ENCODE measurements at regions not wholly inside any gene's neighbourhood (a gene's known extent, or its start where the extent isn't known, plus 50 kb on each side); places are given as distances from the start of the nearest gene placed in this dataset.

- WGBS (ENCODE audit: extremely low coverage, insufficient read length, low lambda C conversion rate) = no CpG with 5 or more reads among the region's 1 CpG
- Histone ChIP-seq H3K56ac (ENCODE audit: insufficient read length, low read depth, low read length) (no peak overlapping the region), H4K20me1 (ENCODE audit: control insufficient read depth, insufficient read depth, insufficient read length) (no peaks in the 10 kb centered on the region), H3K27ac (ENCODE audit: insufficient read length, low read depth, low read length) (no peak overlapping the region), H3K9ac (ENCODE audit: extremely low read depth, insufficient read length, low read length) (no peak overlapping the region), H3K14ac (ENCODE audit: insufficient read depth, low read length) (no peak overlapping the region), H2BK5ac (ENCODE audit: insufficient read length, low read length) (no peak overlapping the region), H3K4me1 (ENCODE audit: insufficient read depth, low read length) (0 out of 2 replicates have a peak, but pooled peaks cover 3% of the 10 kb centered on the region), H3K27me3 (ENCODE audit: insufficient read depth, low read length) (no peaks in the 10 kb centered on the region), H2AK5ac (ENCODE audit: insufficient read length, low read length) (no peak overlapping the region), H3K23me2 (ENCODE audit: insufficient read length, low read depth, low read length, poor library complexity, severe bottlenecking) (no peaks in the 10 kb centered on the region), H3K4me2 (ENCODE audit: insufficient read depth, insufficient read length, low read length) (no peak overlapping the region), H2AFZ (ENCODE audit: low read length) (no peak overlapping the region), H3K23ac (ENCODE audit: insufficient read length, low read depth, low read length) (no peak overlapping the region), H4K8ac (replicated peaks; ENCODE audit: insufficient read length, low read depth, low read length) (no peak overlapping the region), H2BK12ac (ENCODE audit: insufficient read length, low read depth, low read length) (no peak overlapping the region), H4K91ac (ENCODE audit: insufficient read length, low read depth, low read length) (no peak overlapping the region), H2BK15ac (ENCODE audit: low read depth, low read length) (no peak overlapping the region), H4K5ac (ENCODE audit: insufficient read length, low read depth, low read length) (no peak overlapping the region), H2BK120ac (ENCODE audit: low read depth, low read length, poor library complexity, severe bottlenecking) (no peak overlapping the region), H3K79me2 (ENCODE audit: insufficient read depth, low read length) (no peaks in the 10 kb centered on the region), H3K9me3 (ENCODE audit: control insufficient read depth, low read depth, low read length) (no peaks in the 10 kb centered on the region), H3K79me1 (ENCODE audit: insufficient read depth, low read depth, low read length, poor library complexity, severe bottlenecking) (no peaks in the 10 kb centered on the region), H2BK20ac (ENCODE audit: low read depth, low read length, poor library complexity, severe bottlenecking) (no peak overlapping the region), H3K4ac (ENCODE audit: low read depth, low read length) (no peak overlapping the region), H3K18ac (ENCODE audit: insufficient read length, low read depth, low read length) (no peak overlapping the region), H3T11ph (ENCODE audit: low read length) (no peak overlapping the region)
- TF ChIP-seq CTCF (conservative IDR thresholded peaks at IDR 0.05) = no peak
- Mint-ChIP-seq H3K36me3 (ENCODE audit: insufficient read depth in 1 of 3, low read depth in 3 of 3) (no peaks in the 10 kb centered on the region), H3K27ac (no peak overlapping the region), H3K9me3 (no peaks in the 10 kb centered on the region), H3K27me3 (ENCODE audit: low read depth) (no peaks in the 10 kb centered on the region), H3K4me1 (peaks cover 9 to 10% of the 10 kb centered on the region in 2 experiments), H3K4me3 (no peak overlapping the region)
- no peak for DNase-seq
These were observed 56.0 kb upstream of the HMHB1 start for GRCh38 chr5:143755966-143756365.

Data from H9 (cell line).